GM12878 (cell line): ENCODE measurements at regions not wholly inside any gene's neighbourhood (a gene's known extent, or its start where the extent isn't known, plus 50 kb on each side); places are given as distances from the start of the nearest gene placed in this dataset.

Experiments used
- CTCF ChIP-seq, 3 experiments: IDR thresholded peaks in 2 of 3; conservative IDR thresholded peaks in 1 of 3; 2 replicates each; pipeline ENCODE4 v1.5.1; 2011; ENCODE audit warnings: low read depth in 3 of 3, low read length in 3 of 3, mild to moderate bottlenecking in 3 of 3, control low read depth in 2 of 3, moderate library complexity in 2 of 3, inconsistent platforms in 1 of 3, mixed read lengths in 1 of 3; ENCODE audit not compliant: control insufficient read depth in 2 of 3, insufficient read depth in 1 of 3; ENCODE audit errors: extremely low read depth in 1 of 3
- FOXK2 ChIP-seq: fragments of 450-650 bp; IDR thresholded peaks from 2 replicates; pipeline ENCODE4 v1.6.1; 2017; ENCODE audit warnings: mild to moderate bottlenecking, moderate library complexity
- MEF2A ChIP-seq: IDR thresholded peaks from 2 replicates; pipeline ENCODE4 v1.6.1; 2011; ENCODE audit warnings: low read depth, mild to moderate bottlenecking, low read length, moderate library complexity; ENCODE audit not compliant: insufficient read depth
- POLR2A ChIP-seq: IDR thresholded peaks from 2 replicates; pipeline ENCODE4 v1.6.1; 2011; ENCODE audit warnings: low read depth, mild to moderate bottlenecking, low read length
- POLR2AphosphoS2 ChIP-seq: IDR thresholded peaks from 2 replicates; pipeline ENCODE4 v1.6.1; 2011; ENCODE audit warnings: low read depth, mild to moderate bottlenecking, low read length, improper control_type of control experiment, moderate library complexity
- RELA ChIP-seq: fragments of 450-650 bp; IDR thresholded peaks from 2 replicates; pipeline ENCODE4 v1.8.0; 2014; ENCODE audit warnings: borderline replicate concordance; ENCODE audit not compliant: partially characterized antibody
- REST ChIP-seq: IDR thresholded peaks from 2 replicates; pipeline ENCODE4 v1.6.1; 2012; ENCODE audit warnings: mild to moderate bottlenecking, low read depth, low read length
- RFX5 ChIP-seq: IDR thresholded peaks from 2 replicates; pipeline ENCODE4 v1.6.1; 2011; ENCODE audit warnings: low read depth, low read length, improper control_type of control experiment
- SMAD5 ChIP-seq: IDR thresholded peaks from 2 replicates; pipeline ENCODE4 v1.6.1; 2016; ENCODE audit warnings: antibody characterized with exemption, low read depth
- SREBF2 ChIP-seq: IDR thresholded peaks from 2 replicates; pipeline ENCODE4 v1.6.1; 2012; ENCODE audit warnings: mild to moderate bottlenecking, low read length
- SUZ12 ChIP-seq: fragments of 200-600 bp; sonication (generic); IDR thresholded peaks from one replicate; pipeline ENCODE4 v1.6.1; 2018; ENCODE audit warnings: antibody characterized with exemption, mild to moderate bottlenecking; ENCODE audit not compliant: unreplicated experiment
- ZBTB11 ChIP-seq: fragments of 450-650 bp; formaldehyde crosslinking; IDR thresholded peaks from 2 replicates; pipeline ENCODE4 v1.5.0; 2022; ENCODE audit warnings: mild to moderate bottlenecking, missing genetic modification characterization
- ZBTB40 ChIP-seq: fragments of 450-650 bp; IDR thresholded peaks from 2 replicates; pipeline ENCODE4 v1.6.1; 2016; ENCODE audit warnings: mild to moderate bottlenecking, moderate library complexity, borderline replicate concordance

GRCh38 chr7:53087274-53087673, 51.8 kb downstream of the POM121L12 start:
- no peak for TF ChIP-seq REST
- TF ChIP-seq POLR2AphosphoS2: no peak
- no peak for TF ChIP-seq ZBTB40
- no peak for TF ChIP-seq FOXK2
- no peak for TF ChIP-seq CTCF (IDR thresholded peaks at IDR 0.05 in 2 of 3, conservative IDR thresholded peaks at IDR 0.05 in 1 of 3; ENCODE audit: control insufficient read depth in 2 of 3, extremely low read depth in 1 of 3, insufficient read depth in 1 of 3, low read depth in 3 of 3, low read length in 3 of 3)
- TF ChIP-seq SMAD5: no peak
- TF ChIP-seq SUZ12: no peak
- TF ChIP-seq RELA: no peak
- no peak for TF ChIP-seq POLR2A
- TF ChIP-seq SREBF2: no peak
- no peak for TF ChIP-seq MEF2A
- TF ChIP-seq RFX5: no peak
- no peak for TF ChIP-seq ZBTB11 (CRISPR knock-in tag)
